ENCODE measurements at regions not wholly inside any gene's neighbourhood (a gene's known extent, or its start where the extent isn't known, plus 50 kb on each side); places are given as distances from the start of the nearest gene placed in this dataset.

DNA sequence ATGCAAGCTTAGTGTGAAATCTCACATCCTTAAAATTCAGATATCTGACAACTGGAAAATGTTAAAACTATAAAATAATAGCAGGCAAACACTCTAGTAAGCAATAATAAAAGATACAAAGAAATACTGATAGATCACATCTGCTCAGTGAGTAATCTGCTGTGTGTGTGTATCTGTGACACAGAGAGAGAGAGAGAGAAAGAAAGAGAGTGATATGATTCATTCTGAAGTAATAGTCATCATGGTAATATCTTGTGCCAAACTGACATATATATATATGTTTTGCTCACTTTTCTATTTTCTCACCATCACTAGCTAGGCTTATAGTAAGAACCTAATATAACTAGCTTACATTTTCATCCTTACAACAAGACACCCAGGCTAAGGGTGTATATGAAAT, 288.0 kb upstream of the SLITRK6 start:
- Histone ChIP-seq H3K9ac (ENCODE audit: low read length) (no peak overlapping the region), H3K27ac (ENCODE audit: low read length) (no peak overlapping the region), H3K4me2 (ENCODE audit: low read depth, low read length, poor library complexity, severe bottlenecking) (no peak overlapping the region), H3K36me3 (ENCODE audit: insufficient read depth, low read length) (no peaks in the 10 kb centered on the region), H3K4me1 (ENCODE audit: low read length) (peaks cover 8% of the 10 kb centered on the region; the same call in 1 of the 2 replicates), H3K9me3 (ENCODE audit: low read length) (peaks cover 8% of the 10 kb centered on the region; the same call in 1 of the 2 replicates), H4K20me1 (ENCODE audit: insufficient read depth, low read depth, low read length) (no peaks in the 10 kb centered on the region), H3K9me2 (replicated peaks; ENCODE audit: insufficient read depth, low read length) (no peaks in the 10 kb centered on the region), H2AFZ (ENCODE audit: low read length) (peak overlapping the region; percentile 86), H3K27me3 (ENCODE audit: low read length) (no peaks in the 10 kb centered on the region), H3K79me2 (ENCODE audit: low read length) (no peaks in the 10 kb centered on the region), H3K4me3 (ENCODE audit: low read length) (no peak overlapping the region)
- DNase-seq, result no peak

DNA sequence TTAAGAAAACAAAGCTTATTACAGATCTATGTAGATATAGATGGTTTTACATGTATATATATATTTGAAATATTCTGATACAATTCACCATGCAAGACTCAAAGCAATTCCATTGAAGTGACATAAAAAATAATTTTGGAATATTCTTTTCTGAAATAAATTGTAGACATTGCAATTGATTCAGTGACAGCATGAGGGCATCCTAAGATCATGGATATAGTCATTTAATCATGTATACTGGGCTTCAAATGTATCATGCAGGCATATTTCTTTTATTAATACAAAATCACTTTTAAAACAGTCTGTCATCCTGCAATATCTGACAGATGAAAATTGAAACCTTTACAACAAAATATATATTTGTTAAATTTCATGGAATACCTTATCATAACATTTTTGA, 286.7 kb upstream of the SLITRK6 start:
- H3K79me2 ChIP-seq (ENCODE audit: low read length), result no peaks in the 10 kb centered on the region

DNA sequence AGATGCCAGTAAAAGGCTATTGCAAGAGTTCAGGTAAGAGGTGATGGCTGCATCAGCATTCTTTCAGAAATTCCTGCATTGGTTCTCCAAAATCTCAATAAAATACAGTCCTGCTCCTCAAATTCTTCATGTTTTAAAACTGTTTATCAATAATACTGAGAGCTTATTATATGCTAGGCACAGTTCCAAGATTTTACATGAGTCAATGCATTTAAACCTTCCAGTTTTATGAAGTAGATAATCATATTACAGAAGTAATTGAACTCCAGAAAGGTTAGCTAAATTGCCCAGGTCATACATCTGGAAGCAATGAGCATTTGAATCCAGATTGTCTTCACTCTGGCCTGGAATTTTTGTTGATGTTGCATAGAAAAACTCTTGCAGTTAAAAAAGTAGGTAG, 282.9 kb upstream of the SLITRK6 start:
- no peak for DNase-seq
- Histone ChIP-seq H2AFZ (ENCODE audit: low read length) (peak overlapping the region; percentile 95), H3K4me1 (ENCODE audit: low read length) (peaks cover 4% of the 10 kb centered on the region; the same call in 1 of the 2 replicates), H3K36me3 (ENCODE audit: insufficient read depth, low read length) (no peaks in the 10 kb centered on the region), H3K9me2 (replicated peaks; ENCODE audit: insufficient read depth, low read length) (no peaks in the 10 kb centered on the region), H3K4me2 (ENCODE audit: low read depth, low read length, poor library complexity, severe bottlenecking) (no peak overlapping the region), H3K9me3 (ENCODE audit: low read length) (no peaks in the 10 kb centered on the region; the same call in 1 of the 2 replicates), H3K27me3 (ENCODE audit: low read length) (no peaks in the 10 kb centered on the region), H3K4me3 (ENCODE audit: low read length) (no peak overlapping the region), H4K20me1 (ENCODE audit: insufficient read depth, low read depth, low read length) (no peaks in the 10 kb centered on the region), H3K9ac (ENCODE audit: low read length) (no peak overlapping the region), H3K27ac (ENCODE audit: low read length) (no peak overlapping the region), H3K79me2 (ENCODE audit: low read length) (no peaks in the 10 kb centered on the region)

More for the DNA sequence above, 286.7 kb upstream of the SLITRK6 start:
- Histone ChIP-seq H3K36me3 (ENCODE audit: insufficient read depth, low read length) (no peaks in the 10 kb centered on the region), H3K9me2 (replicated peaks; ENCODE audit: insufficient read depth, low read length) (no peaks in the 10 kb centered on the region), H3K4me2 (ENCODE audit: low read depth, low read length, poor library complexity, severe bottlenecking) (no peak overlapping the region), H3K27ac (ENCODE audit: low read length) (no peak overlapping the region), H3K27me3 (ENCODE audit: low read length) (no peaks in the 10 kb centered on the region), H4K20me1 (ENCODE audit: insufficient read depth, low read depth, low read length) (no peaks in the 10 kb centered on the region), H2AFZ (ENCODE audit: low read length) (peak overlapping the region; percentile 48; the same call in 1 of the 2 replicates), H3K4me3 (ENCODE audit: low read length) (no peak overlapping the region), H3K9me3 (ENCODE audit: low read length) (peaks cover 3% of the 10 kb centered on the region; the same call in 1 of the 2 replicates), H3K4me1 (ENCODE audit: low read length) (peaks cover 8% of the 10 kb centered on the region; the same call in 1 of the 2 replicates), H3K9ac (ENCODE audit: low read length) (no peak overlapping the region)
- DNase-seq, result peak; percentile 74

DNA sequence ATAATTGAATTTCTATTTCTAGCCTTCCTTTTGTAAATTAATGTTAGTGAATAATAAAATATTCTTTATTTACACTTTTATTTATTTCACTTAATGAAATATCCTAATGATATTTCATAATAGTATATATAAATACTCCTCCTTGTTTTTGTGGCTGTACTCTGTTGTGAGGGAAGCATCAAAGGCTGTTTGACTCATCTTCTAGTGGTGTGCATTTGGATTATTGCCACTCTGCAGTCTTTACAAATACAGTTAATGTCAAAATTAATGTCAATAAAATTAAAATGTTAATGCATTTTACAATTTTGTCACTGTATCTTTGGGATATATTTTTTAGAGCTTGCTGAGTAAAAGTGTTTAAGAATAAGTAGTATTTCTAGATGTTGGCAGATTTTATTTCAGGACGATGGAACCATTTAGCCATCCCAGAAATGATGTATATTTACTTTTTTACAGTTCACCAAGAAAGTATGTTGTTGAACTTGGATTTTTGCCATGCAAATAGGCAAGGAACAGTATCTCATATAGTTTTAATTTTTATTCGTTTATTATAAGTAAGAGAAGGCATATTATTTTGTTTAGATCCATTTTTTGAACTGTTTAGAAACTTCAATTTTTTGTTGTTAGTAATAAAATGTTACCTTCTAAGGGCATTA, 281.2 kb upstream of the SLITRK6 start:
- no peak overlapping the region for H3K9ac ChIP-seq (ENCODE audit: low read length)
- DNase-seq, result no peak
- no peak overlapping the region for H3K4me2 ChIP-seq (ENCODE audit: low read depth, low read length, poor library complexity, severe bottlenecking)
- peaks cover 4% of the 10 kb centered on the region; the same call in 1 of the 2 replicates for H3K4me1 ChIP-seq (ENCODE audit: low read length)
- H3K79me2 ChIP-seq (ENCODE audit: low read length), result no peaks in the 10 kb centered on the region
- no peak overlapping the region for H3K4me3 ChIP-seq (ENCODE audit: low read length)
- H3K36me3 ChIP-seq (ENCODE audit: insufficient read depth, low read length), result no peaks in the 10 kb centered on the region
- no peaks in the 10 kb centered on the region for H3K27me3 ChIP-seq (ENCODE audit: low read length)
- H3K9me3 ChIP-seq (ENCODE audit: low read length), result no peaks in the 10 kb centered on the region; the same call in 1 of the 2 replicates
- peak overlapping the region; percentile 36; the same call in 1 of the 2 replicates for H2AFZ ChIP-seq (ENCODE audit: low read length)
- H4K20me1 ChIP-seq (ENCODE audit: insufficient read depth, low read depth, low read length), result no peaks in the 10 kb centered on the region
- H3K9me2 ChIP-seq (replicated peaks; ENCODE audit: insufficient read depth, low read length), result no peaks in the 10 kb centered on the region
- no peak overlapping the region for H3K27ac ChIP-seq (ENCODE audit: low read length)

DNA sequence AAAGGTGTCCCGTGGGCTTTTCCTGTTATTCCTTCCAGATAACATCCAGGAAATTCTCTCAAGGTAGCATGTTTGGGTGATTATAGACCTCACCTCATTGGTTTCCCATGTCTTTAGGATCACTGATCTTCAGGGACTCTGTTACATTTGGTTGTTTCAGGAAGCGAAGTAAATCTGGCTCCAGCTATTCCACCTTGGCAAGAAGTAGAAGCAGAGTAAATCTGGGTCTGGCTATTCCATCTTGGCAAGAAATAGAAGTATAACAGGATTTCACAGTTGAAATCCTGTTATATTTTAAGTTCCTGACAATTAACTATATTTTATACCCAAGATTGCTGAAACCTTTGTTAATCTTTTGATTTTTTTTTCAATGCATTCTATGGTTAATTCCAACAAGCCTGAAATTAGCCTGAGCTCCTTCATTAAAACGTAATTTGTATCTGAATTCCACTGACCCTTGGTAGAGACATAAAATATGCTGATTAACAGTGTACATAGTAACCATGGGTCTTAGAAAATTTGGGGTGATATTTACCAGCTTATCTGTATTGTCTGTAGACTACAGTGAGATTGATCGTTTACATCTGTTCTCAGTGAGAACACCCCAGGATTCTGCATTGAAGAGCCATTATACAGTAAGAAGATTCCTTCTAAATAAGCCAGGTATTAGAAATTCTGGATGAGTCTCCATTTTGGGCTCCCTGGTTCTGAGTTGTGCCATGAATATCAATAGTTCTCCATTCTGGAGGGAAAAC, 267.6 kb upstream of the SLITRK6 start:
- Histone ChIP-seq H3K79me2 (ENCODE audit: low read length) (no peaks in the 10 kb centered on the region), H3K4me2 (ENCODE audit: low read depth, low read length, poor library complexity, severe bottlenecking) (no peak overlapping the region), H3K9me3 (ENCODE audit: low read length) (peaks cover 2% of the 10 kb centered on the region; the same call in 1 of the 2 replicates), H3K27ac (ENCODE audit: low read length) (no peak overlapping the region), H3K4me3 (ENCODE audit: low read length) (no peak overlapping the region), H4K20me1 (ENCODE audit: insufficient read depth, low read depth, low read length) (no peaks in the 10 kb centered on the region), H3K27me3 (ENCODE audit: low read length) (no peaks in the 10 kb centered on the region), H3K9ac (ENCODE audit: low read length) (no peak overlapping the region), H3K36me3 (ENCODE audit: insufficient read depth, low read length) (no peaks in the 10 kb centered on the region), H2AFZ (ENCODE audit: low read length) (peak overlapping the region; percentile 44), H3K9me2 (replicated peaks; ENCODE audit: insufficient read depth, low read length) (no peaks in the 10 kb centered on the region), H3K4me1 (ENCODE audit: low read length) (no peaks in the 10 kb centered on the region)
- DNase-seq, result no peak

DNA sequence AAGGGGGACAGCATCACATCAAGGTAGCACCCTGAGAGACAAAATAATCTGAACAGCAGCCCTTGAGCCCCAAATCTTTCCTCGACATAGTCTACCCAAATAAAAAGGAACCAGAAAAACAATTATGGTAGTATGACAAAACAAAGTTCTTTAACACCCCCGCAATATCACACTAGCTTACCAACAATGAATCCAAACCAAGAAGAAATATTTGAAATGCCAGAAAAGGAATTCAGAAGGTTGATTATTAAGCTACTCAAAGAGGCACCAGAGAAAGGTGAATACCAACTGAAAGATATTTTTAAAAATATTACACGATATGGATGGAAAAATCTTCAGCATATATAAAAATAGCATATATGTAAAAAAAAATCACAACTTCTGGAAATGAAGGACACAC, 252.9 kb upstream of the SLITRK6 start:
- Histone ChIP-seq H2AFZ (ENCODE audit: low read length) (no peak overlapping the region), H3K4me2 (ENCODE audit: low read depth, low read length, poor library complexity, severe bottlenecking) (no peak overlapping the region), H3K9ac (ENCODE audit: low read length) (no peak overlapping the region), H3K27ac (ENCODE audit: low read length) (no peak overlapping the region), H3K9me3 (ENCODE audit: low read length) (peaks cover 6% of the 10 kb centered on the region), H3K9me2 (replicated peaks; ENCODE audit: insufficient read depth, low read length) (no peaks in the 10 kb centered on the region), H3K4me1 (ENCODE audit: low read length) (no peaks in the 10 kb centered on the region), H3K4me3 (ENCODE audit: low read length) (no peak overlapping the region), H4K20me1 (ENCODE audit: insufficient read depth, low read depth, low read length) (no peaks in the 10 kb centered on the region), H3K79me2 (ENCODE audit: low read length) (no peaks in the 10 kb centered on the region), H3K36me3 (ENCODE audit: insufficient read depth, low read length) (no peaks in the 10 kb centered on the region), H3K27me3 (ENCODE audit: low read length) (no peaks in the 10 kb centered on the region)
- no peak for DNase-seq

DNA sequence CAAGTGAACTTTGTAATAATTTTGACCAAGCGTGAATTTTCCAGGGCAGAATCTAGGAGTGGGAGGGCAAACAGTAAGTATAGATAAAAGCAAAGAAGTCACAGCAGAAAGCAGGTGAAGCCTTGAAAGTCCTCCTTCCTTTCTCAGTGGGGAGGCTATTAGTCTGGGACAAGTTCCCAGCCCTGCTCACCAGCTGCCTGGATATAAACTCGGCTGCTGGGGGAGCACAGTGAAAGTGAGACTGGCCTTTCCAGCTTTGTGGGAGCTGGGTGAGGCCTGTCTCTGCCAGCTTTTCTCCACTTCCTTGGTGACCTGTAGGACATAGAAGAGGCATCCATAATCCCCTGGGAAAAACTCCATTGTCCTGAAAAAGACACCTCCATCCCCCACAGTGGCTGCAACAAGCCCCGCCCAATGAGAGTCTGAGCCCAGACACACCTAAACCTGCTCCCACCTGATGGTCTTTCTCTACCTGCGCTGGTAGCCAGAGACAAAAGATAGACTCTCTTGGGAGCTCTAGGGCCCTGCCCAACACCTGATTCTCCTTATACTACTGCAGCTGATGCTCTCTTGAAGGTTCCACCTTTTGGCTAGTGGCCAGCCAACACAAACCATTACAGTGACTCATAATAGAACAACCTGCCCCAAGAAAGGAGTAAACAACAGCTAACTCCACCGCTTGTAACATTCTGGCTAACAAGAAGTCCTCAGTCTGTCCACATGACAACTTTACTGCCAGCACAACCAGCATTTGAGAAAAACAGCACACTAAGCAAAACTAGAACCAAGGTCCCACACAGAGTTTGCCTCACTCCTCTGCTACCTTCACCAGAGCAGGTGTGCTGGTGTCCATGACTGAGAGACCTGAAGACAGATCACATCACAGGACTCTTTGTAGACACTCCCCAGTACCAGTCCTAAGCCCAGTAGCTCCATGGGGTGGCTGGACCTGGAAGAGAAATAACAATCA, 252.2 kb upstream of the SLITRK6 start:
- Histone ChIP-seq H3K4me1 (ENCODE audit: low read length) (no peaks in the 10 kb centered on the region), H3K9me3 (ENCODE audit: low read length) (peaks cover 6% of the 10 kb centered on the region), H3K4me3 (ENCODE audit: low read length) (no peak overlapping the region), H4K20me1 (ENCODE audit: insufficient read depth, low read depth, low read length) (no peaks in the 10 kb centered on the region), H3K27ac (ENCODE audit: low read length) (no peak overlapping the region), H3K4me2 (ENCODE audit: low read depth, low read length, poor library complexity, severe bottlenecking) (no peak overlapping the region), H3K9me2 (replicated peaks; ENCODE audit: insufficient read depth, low read length) (no peaks in the 10 kb centered on the region), H3K79me2 (ENCODE audit: low read length) (no peaks in the 10 kb centered on the region), H3K9ac (ENCODE audit: low read length) (no peak overlapping the region), H3K36me3 (ENCODE audit: insufficient read depth, low read length) (no peaks in the 10 kb centered on the region), H2AFZ (ENCODE audit: low read length) (peak overlapping the region; percentile 88), H3K27me3 (ENCODE audit: low read length) (no peaks in the 10 kb centered on the region)
- DNase-seq, result no peak

Data from Karpas-422 (cell line).